ENCODE measurements at regions not wholly inside any gene's neighbourhood (a gene's known extent, or its start where the extent isn't known, plus 50 kb on each side); places are given as distances from the start of the nearest gene placed in this dataset.

- no peak for ATAC-seq
- TF ChIP-seq CREB1 (CRISPR knock-in tag; IDR thresholded peaks at IDR 0.05; ENCODE audit: low read depth) (no peak), ZNF114 (CRISPR knock-in tag; IDR thresholded peaks at IDR 0.05) (no peak), REST (IDR thresholded peaks at IDR 0.05; ENCODE audit: unreplicated experiment) (no peak), ZNF331 (CRISPR knock-in tag; IDR thresholded peaks at IDR 0.05; ENCODE audit: low read depth) (no peak), EZH2 (IDR thresholded peaks at IDR 0.05; ENCODE audit: low read depth, unreplicated experiment) (no peak), EZH2phosphoT487 (IDR thresholded peaks at IDR 0.05; ENCODE audit: unreplicated experiment) (no peak), POLR2AphosphoS5 (IDR thresholded peaks at IDR 0.05; ENCODE audit: low read depth) (no peak), CTCF (conservative IDR thresholded peaks at IDR 0.05; ENCODE audit: low read depth in 2 of 2) (no peak)
- Mint-ChIP-seq H3K9me3 (no peaks in the 10 kb centered on the region), H3K4me1 (peaks cover 33% of the 10 kb centered on the region), H3K36me3 (ENCODE audit: low read depth) (no peaks in the 10 kb centered on the region), H3K27me3 (ENCODE audit: insufficient read depth, low read depth, poor library complexity) (peaks cover 6% of the 10 kb centered on the region), H3K4me3 (no peak overlapping the region), H3K27ac (no peak overlapping the region)
- peaks cover 20% of the 10 kb centered on the region for H3K4me1 ChIP-seq (ENCODE audit: insufficient read depth)
- DNase-seq (ENCODE audit: low spot score), result no peak
- no peak overlapping the region for H3K4me2 ChIP-seq
- H3K9me2 ChIP-seq (ENCODE audit: insufficient read depth), result no peaks in the 10 kb centered on the region
- no peaks in the 10 kb centered on the region for H3K79me2 ChIP-seq (replicated peaks; ENCODE audit: insufficient read depth)
- no peak overlapping the region for H2AFZ ChIP-seq
- no peak overlapping the region for H3K27ac ChIP-seq (ENCODE audit: low read depth)
- no peak overlapping the region for H3K4me3 ChIP-seq
- no peaks in the 10 kb centered on the region for H3K36me3 ChIP-seq (ENCODE audit: insufficient read depth)
- no peaks in the 10 kb centered on the region for H4K20me1 ChIP-seq (replicated peaks; ENCODE audit: insufficient read depth)
- H3K27me3 ChIP-seq (ENCODE audit: insufficient read depth), result no peaks in the 10 kb centered on the region
- H3F3A ChIP-seq (replicated peaks; ENCODE audit: low read depth), result no peaks in the 10 kb centered on the region
These were observed 166.2 kb upstream of the TGFBR2 start for GRCh38 chr3:30440147-30440604.

GRCh38 chr3:30440880-30441279 is 165.5 kb upstream of the TGFBR2 start:
- peak overlapping the region; percentile 19; the same call in 1 of the 2 replicates for H3K27ac Mint-ChIP-seq
- Histone ChIP-seq H3K36me3 (ENCODE audit: insufficient read depth) (no peaks in the 10 kb centered on the region), H3K27me3 (ENCODE audit: insufficient read depth) (no peaks in the 10 kb centered on the region), H2AFZ (peak overlapping the region; percentile 90; the same call in 1 of the 2 replicates), H3K4me3 (no peak overlapping the region), H3K4me1 (ENCODE audit: insufficient read depth) (peaks cover 15% of the 10 kb centered on the region), H3K79me2 (replicated peaks; ENCODE audit: insufficient read depth) (no peaks in the 10 kb centered on the region), H3K9me2 (ENCODE audit: insufficient read depth) (peaks cover 4% of the 10 kb centered on the region; the same call in 1 of the 2 replicates), H3K27ac (ENCODE audit: low read depth) (no peak overlapping the region), H3F3A (replicated peaks; ENCODE audit: low read depth) (no peaks in the 10 kb centered on the region), H3K4me2 (no peak overlapping the region), H4K20me1 (replicated peaks; ENCODE audit: insufficient read depth) (no peaks in the 10 kb centered on the region)
- ATAC-seq (no peak), DNase-seq (ENCODE audit: low spot score) (peak; percentile 7)
- no peak overlapping the region for H3K4me3 Mint-ChIP-seq
- peaks cover 30% of the 10 kb centered on the region for H3K4me1 Mint-ChIP-seq
- peaks cover 6% of the 10 kb centered on the region for H3K27me3 Mint-ChIP-seq (ENCODE audit: insufficient read depth, low read depth, poor library complexity)
- no peaks in the 10 kb centered on the region for H3K9me3 Mint-ChIP-seq
- H3K36me3 Mint-ChIP-seq (ENCODE audit: low read depth), result no peaks in the 10 kb centered on the region
- TF ChIP-seq REST (IDR thresholded peaks at IDR 0.05; ENCODE audit: unreplicated experiment), result no peak
- no peak for TF ChIP-seq EZH2phosphoT487 (IDR thresholded peaks at IDR 0.05; ENCODE audit: unreplicated experiment)
- TF ChIP-seq JUNB (IDR thresholded peaks at IDR 0.05; ENCODE audit: unreplicated experiment), result no peak
- no peak for TF ChIP-seq CREB1 (CRISPR knock-in tag; IDR thresholded peaks at IDR 0.05; ENCODE audit: low read depth)
- no peak for TF ChIP-seq ZNF331 (CRISPR knock-in tag; IDR thresholded peaks at IDR 0.05; ENCODE audit: low read depth)

Data from GM23338 (cell line).